ENCODE measurements at regions not wholly inside any gene's neighbourhood (a gene's known extent, or its start where the extent isn't known, plus 50 kb on each side); places are given as distances from the start of the nearest gene placed in this dataset.

DNA sequence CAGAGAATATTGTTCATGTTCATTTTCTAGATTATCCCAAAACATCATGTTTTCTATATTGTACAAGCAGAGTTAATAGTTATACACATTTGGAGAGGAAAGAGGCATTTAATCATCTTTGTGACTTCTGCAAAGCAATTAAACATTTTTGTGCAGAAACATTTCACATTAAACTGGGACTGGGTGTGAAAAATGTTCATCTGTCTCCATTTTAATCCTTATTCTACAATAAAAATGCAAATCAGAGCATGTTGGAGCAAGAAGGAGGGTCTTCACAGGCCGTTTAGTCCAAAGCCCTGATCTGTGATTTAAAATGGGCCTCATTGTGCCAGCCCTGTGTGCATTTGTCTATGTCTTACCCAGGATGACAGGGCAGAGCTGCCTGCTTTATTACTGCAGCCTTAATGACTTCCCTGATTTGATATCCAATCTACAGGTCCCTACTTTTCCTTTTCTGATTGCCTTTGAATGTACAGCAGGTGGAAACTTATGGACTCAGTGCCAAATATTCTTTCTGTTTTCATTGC is 183.5 kb downstream of the CAVIN4 start:
- TF ChIP-seq, protein P1, sequence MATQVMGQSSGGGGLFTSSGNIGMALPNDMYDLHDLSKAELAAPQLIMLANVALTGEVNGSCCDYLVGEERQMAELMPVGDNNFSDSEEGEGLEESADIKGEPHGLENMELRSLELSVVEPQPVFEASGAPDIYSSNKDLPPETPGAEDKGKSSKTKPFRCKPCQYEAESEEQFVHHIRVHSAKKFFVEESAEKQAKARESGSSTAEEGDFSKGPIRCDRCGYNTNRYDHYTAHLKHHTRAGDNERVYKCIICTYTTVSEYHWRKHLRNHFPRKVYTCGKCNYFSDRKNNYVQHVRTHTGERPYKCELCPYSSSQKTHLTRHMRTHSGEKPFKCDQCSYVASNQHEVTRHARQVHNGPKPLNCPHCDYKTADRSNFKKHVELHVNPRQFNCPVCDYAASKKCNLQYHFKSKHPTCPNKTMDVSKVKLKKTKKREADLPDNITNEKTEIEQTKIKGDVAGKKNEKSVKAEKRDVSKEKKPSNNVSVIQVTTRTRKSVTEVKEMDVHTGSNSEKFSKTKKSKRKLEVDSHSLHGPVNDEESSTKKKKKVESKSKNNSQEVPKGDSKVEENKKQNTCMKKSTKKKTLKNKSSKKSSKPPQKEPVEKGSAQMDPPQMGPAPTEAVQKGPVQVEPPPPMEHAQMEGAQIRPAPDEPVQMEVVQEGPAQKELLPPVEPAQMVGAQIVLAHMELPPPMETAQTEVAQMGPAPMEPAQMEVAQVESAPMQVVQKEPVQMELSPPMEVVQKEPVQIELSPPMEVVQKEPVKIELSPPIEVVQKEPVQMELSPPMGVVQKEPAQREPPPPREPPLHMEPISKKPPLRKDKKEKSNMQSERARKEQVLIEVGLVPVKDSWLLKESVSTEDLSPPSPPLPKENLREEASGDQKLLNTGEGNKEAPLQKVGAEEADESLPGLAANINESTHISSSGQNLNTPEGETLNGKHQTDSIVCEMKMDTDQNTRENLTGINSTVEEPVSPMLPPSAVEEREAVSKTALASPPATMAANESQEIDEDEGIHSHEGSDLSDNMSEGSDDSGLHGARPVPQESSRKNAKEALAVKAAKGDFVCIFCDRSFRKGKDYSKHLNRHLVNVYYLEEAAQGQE (IDR thresholded peaks at IDR 0.05; ENCODE audit: insufficient read depth in 1 of 2, low read depth in 2 of 2, low read length in 2 of 2), result no peak
- TF ChIP-seq TAF1 (IDR thresholded peaks at IDR 0.05; ENCODE audit: borderline replicate concordance, insufficient read depth, low read length) (no peak), POLR2AphosphoS5 (IDR thresholded peaks at IDR 0.05; ENCODE audit: low read depth, low read length) (no peak), SIN3A (IDR thresholded peaks at IDR 0.05; ENCODE audit: borderline replicate concordance, insufficient read depth, low read length) (no peak)

DNA sequence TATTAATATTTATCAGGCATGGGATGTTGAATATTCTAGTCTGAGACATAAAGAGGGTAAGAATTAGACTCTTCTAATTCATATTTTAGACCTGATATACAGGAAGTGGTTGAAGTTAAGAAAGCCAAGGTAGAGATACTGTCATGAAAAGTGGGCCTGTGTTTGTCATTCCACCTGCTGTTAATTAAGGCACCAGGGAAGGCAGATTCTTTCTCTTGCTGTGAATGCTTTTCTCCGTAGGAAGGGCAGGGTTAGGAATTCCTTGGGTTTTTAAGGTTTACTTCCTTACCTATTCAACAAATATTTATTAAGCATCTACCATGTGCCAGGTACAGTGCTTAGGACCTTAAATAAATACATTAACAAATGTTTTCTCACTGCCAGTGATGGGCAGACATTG is 196.4 kb downstream of the CAVIN4 start:
- TF ChIP-seq POLR2AphosphoS5 (IDR thresholded peaks at IDR 0.05; ENCODE audit: low read depth, low read length) (no peak), TAF1 (IDR thresholded peaks at IDR 0.05; ENCODE audit: borderline replicate concordance, insufficient read depth, low read length) (no peak), FOXP2 (optimal IDR thresholded peaks at IDR 0.05; ENCODE audit: borderline replicate concordance, extremely low read depth, extremely low read length, insufficient read depth) (no peak)
- TF ChIP-seq, protein P1 (IDR thresholded peaks at IDR 0.05; ENCODE audit: insufficient read depth in 1 of 2, low read depth in 2 of 2, low read length in 2 of 2), result no peak

DNA sequence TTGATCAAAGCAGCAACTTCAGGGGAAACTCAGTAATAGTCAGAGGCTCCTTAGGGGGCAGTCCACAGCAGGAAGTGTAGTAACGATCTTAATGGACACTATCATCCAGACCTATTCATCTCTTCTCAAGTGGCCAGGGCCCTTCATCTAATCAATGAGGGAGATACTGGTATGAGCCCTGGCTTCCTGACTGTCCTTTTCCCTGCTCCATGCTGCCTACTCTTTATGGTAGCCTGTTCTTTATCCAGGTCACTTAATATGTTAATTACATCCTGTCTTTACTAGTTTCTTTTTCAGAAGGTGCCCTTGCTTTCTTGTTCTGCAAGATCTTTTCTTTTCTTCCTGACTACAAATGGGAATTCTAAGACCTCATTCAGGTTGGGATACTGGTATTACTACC is 197.1 kb downstream of the CAVIN4 start:
- no peak for TF ChIP-seq SIN3A (IDR thresholded peaks at IDR 0.05; ENCODE audit: borderline replicate concordance, insufficient read depth, low read length)
- no peak for TF ChIP-seq FOXP2 (optimal IDR thresholded peaks at IDR 0.05; ENCODE audit: borderline replicate concordance, extremely low read depth, extremely low read length, insufficient read depth)
- TF ChIP-seq, protein P1 (IDR thresholded peaks at IDR 0.05; ENCODE audit: insufficient read depth in 1 of 2, low read depth in 2 of 2, low read length in 2 of 2), result no peak
- TF ChIP-seq POLR2AphosphoS5 (IDR thresholded peaks at IDR 0.05; ENCODE audit: low read depth, low read length), result no peak
- no peak for TF ChIP-seq TAF1 (IDR thresholded peaks at IDR 0.05; ENCODE audit: borderline replicate concordance, insufficient read depth, low read length)

DNA sequence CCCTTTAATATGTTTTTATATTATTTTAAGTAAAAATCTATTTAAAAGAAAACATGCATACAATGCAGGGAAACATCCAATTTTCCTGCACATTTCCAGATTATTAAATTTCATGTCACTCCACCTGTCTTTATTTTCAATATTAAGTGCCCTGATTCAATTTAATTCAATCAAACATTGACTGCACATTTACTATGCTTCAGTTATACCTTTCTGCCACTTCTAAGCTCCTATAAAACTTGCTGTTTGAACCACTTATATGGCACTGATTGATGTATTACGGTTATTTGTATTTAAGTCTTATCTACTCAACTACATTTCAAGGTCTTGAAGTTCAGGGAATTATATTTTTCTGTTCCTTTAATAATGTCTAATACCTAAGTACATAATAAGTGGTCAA is 198.0 kb downstream of the CAVIN4 start:
- no peak for TF ChIP-seq SIN3A (IDR thresholded peaks at IDR 0.05; ENCODE audit: borderline replicate concordance, insufficient read depth, low read length)
- TF ChIP-seq, protein P1 (IDR thresholded peaks at IDR 0.05; ENCODE audit: insufficient read depth in 1 of 2, low read depth in 2 of 2, low read length in 2 of 2), result no peak

DNA sequence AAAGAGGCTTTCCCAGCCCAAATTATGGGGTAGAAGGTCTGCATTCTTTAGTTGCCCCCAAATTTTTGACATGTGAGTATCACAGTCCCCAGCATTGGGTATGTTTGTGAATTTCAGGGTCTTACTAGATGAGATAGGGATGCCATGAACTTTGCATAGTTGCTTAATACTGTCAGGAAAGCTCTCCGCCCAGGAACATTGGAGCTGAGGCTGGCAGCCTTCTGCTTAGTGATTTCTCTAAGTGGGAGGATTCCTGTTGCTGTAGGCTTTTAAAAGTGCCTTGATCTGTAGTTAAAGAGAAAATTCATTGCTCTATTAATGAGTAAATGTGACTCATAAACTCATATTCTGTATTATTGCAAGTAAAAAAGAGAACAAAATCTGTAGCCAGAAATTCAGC is 206.9 kb downstream of the CAVIN4 start:
- TF ChIP-seq POLR2AphosphoS5 (IDR thresholded peaks at IDR 0.05; ENCODE audit: low read depth, low read length) (no peak), SIN3A (IDR thresholded peaks at IDR 0.05; ENCODE audit: borderline replicate concordance, insufficient read depth, low read length) (no peak)
